Right cardiac atrium (tissue), 5 donors: ENCODE measurements at regions not wholly inside any gene's neighbourhood (a gene's known extent, or its start where the extent isn't known, plus 50 kb on each side); places are given as distances from the start of the nearest gene placed in this dataset.

Experiments
- ATAC-seq, 2 donors: fragments of 200-7000 bp; cut with Tn5 transposase; one replicate each; pipeline versions ENCODE4 v1.8.0 to v1.9.1; 2020; ENCODE audit warnings: moderate library complexity in 2 of 2, mild to moderate bottlenecking in 1 of 2
- DNase-seq, 3 donors: peaks; one replicate each; pipeline ENCODE4 v3.0.0-alpha.2; 2020
- H3K27ac ChIP-seq: one replicate; pipeline ENCODE4 v1.5.1; 2013; ENCODE audit warnings: mild to moderate bottlenecking, low read length, control low read depth, moderate library complexity
- H3K27me3 ChIP-seq: one replicate; pipeline ENCODE4 v1.6.1; 2013; ENCODE audit not compliant: control insufficient read depth, insufficient read depth
- H3K4me1 ChIP-seq: one replicate; pipeline ENCODE4 v1.6.1; 2013; ENCODE audit warnings: low read length; ENCODE audit not compliant: control insufficient read depth, insufficient read depth
- H3K4me3 ChIP-seq: one replicate; pipeline ENCODE4 v1.5.1; 2013; ENCODE audit warnings: low read length, control low read depth
- H3K9me3 ChIP-seq: one replicate; pipeline ENCODE4 v1.6.1; 2013; ENCODE audit warnings: low read length; ENCODE audit not compliant: control insufficient read depth
- WGBS: extraction: QIAGEN DNeasy Blood & Tissue Kit; methylation state at CpG from one replicate; pipeline ENCODE4 v1.1.7; 2013; 5-methylcytosine and 5-hydroxymethylcytosine counted together
- intact Hi-C, 4 donors: fragments of 100-400 bp; cut with DNase I; formaldehyde crosslinking; loops; one replicate each; pipeline versions ENCODE4 v1.11.0 to v1.14.0; 2022 to 2023
- donor health status: healthy with polysubstance abuse.
- donor health status: DM: no; HTN: yes; CAD: no.
- donor health status: DM: no; HTN: no; CAD: no.
- donor health status: DM: no; HTN: yes; CAD: no; lungs with severe emphysema.
- donor health status: DM: yes; HTN: yes; CAD: no.

DNA sequence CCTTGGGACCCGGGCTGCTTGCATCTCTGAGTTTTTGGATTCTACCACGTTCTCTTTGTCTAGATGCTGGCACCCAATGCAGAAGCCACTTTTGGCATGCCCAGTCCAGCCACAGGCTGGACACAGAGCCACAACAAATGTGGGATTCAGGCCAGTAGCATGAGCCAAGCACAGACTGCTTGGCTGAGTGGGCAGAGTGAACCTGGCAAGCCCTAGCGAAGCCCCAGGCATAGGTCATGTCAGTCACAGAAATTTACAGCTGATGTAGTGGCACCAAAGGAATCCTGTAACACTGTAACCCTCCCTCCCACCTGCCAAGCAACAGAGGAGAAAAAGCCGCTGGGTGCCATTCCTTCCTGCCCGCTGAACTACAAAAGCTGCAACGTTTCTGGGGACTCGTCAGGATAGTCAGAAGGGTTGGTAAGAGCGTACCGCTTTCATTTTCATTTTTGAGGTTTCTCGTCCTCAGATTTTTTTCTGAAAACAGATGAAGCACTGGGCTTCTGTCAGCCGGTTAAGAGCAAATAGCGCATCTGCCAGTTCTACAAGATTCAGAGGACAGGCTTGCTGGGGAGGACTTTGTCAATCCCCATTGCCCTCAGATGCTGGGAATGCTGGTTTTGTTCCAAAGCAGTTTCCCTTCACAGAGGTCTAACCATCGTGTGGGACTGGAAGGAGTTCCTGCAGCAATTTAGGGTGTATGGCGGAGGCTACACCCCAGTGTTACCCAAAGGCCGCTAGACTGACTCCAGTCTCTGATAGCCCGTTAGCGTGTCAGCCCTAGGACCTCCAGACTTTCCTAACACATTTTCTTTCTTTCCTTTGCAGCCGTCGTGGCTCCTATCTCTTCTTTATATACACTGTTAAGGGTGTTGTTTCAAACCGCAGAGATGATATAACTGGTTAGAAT, 399.0 kb downstream of the HTR1A start:
- no peak overlapping the region for H3K27ac ChIP-seq
- ATAC-seq = no peak
- no peak for DNase-seq
- H3K9me3 ChIP-seq = peaks cover 5% of the 10 kb centered on the region
- H3K4me1 ChIP-seq = no peaks in the 10 kb centered on the region
- 86% methylated on average over 20 of the region's 20 CpGs for WGBS
- no peaks in the 10 kb centered on the region for H3K27me3 ChIP-seq
- intact Hi-C loops = no loop called here
- no peak overlapping the region for H3K4me3 ChIP-seq

DNA sequence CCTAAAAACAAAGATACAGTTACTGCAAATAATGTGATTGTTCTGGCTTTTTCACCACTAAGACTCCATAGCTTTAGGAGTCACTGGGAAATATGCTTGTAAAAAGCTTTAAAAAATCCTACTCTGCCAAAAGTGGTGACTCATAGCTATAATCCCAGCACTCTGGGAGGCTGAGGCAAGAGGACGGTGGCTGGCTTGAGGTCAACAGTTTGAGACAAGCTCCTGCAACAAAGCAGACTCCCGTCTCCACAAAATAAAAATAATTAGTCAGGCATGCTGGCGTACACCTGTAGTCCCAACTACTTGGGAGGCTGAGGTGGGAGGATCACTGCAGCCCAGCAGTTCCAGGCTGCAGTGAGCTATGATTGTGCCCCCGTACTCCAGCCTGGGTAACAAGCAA, 406.4 kb downstream of the HTR1A start:
- ATAC-seq (no peak), DNase-seq (no peak)
- no peak overlapping the region for H3K27ac ChIP-seq
- no peaks in the 10 kb centered on the region for H3K9me3 ChIP-seq
- intact Hi-C loops = no loop called here
- H3K4me3 ChIP-seq = no peak overlapping the region
- WGBS = 57% methylated on average over 4 of the region's 4 CpGs
- no peaks in the 10 kb centered on the region for H3K4me1 ChIP-seq
- no peaks in the 10 kb centered on the region for H3K27me3 ChIP-seq

DNA sequence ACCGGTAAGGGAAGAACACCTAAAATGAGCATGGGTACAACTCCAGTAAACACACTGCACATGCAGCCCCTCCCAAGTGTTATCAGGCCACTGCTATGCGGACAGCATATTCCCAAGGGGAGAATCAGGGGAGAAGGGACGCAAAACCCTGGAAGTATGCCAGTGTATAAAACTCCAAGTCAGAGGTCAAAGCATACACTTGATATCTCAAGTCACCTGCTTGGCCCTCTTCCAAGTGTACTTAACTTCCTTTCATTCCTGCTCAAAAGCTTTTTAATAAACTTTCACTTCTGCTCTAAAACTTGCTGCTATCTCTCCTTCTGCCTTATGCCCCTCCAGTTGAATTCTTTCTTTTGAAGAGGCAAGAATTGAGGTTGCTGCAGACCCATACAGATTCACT, 408.1 kb downstream of the HTR1A start:
- no peaks in the 10 kb centered on the region for H3K4me1 ChIP-seq
- no peak overlapping the region for H3K27ac ChIP-seq
- ATAC-seq = no peak
- H3K27me3 ChIP-seq = no peaks in the 10 kb centered on the region
- no peak overlapping the region for H3K4me3 ChIP-seq
- no peaks in the 10 kb centered on the region for H3K9me3 ChIP-seq
- intact Hi-C loops = no loop called here
- DNase-seq = no peak
- WGBS = 18% methylated on average over 3 of the region's 3 CpGs

DNA sequence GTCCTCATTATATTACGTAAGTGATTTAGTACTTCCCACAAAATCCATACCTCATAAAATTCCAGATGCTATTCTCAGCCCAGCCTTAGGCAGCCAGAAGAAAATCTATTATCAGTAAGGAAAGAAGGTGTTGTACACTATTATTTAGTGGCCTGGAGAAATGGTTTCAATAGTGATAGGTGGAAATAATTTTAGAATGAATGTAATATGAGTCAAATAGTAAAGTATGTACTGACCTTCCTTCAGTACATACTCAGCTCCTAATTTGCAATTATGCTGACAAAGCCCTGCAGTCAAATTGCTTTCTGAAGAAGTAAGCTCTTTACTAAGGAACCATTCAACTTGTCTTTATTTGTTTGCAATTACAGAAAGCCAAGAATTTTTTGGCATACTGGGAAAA, 409.2 kb downstream of the HTR1A start:
- no peaks in the 10 kb centered on the region for H3K9me3 ChIP-seq
- WGBS = 86% methylated on average over 1 of the region's 1 CpG
- H3K4me3 ChIP-seq = no peak overlapping the region
- ATAC-seq (no peak), DNase-seq (no peak)
- no peak overlapping the region for H3K27ac ChIP-seq
- no peaks in the 10 kb centered on the region for H3K4me1 ChIP-seq
- no peaks in the 10 kb centered on the region for H3K27me3 ChIP-seq
- intact Hi-C loops = no loop called here

DNA sequence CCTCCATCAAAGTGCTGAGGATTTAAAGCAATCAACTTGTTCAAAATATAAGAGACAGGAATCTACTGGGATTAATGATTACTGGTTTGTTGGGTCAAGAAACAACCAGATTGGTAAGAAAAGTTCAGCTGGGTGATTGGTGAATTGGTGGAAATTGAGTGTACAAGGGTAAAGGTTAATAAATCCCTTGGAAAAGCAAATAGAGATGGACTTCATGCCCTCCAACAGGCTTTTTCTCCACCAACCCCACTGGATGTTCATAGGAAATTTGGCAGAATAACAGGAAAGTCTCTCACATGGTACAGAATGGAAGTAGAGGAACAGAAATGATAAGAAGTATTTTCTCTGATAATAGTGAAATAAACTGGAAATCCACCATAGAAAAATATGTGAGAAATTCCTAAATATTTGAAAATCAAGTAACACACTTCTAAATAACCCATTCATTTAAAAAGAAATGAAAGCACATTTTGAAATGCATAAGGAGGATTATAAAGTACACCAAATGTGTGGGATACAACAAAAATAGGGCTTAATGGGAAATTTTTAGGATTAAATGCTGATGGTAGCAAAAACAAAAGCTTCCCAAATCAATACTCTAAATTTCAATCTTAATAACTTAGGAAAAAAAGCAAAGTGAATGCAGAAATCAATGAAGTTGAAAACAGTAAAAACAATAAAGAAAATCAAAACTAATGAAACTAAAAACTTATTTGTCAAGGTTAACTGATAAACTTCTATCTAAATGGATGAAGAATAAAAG, 426.2 kb downstream of the HTR1A start:
- DNase-seq (no peak), ATAC-seq (no peak)
- Histone ChIP-seq H3K9me3 (no peaks in the 10 kb centered on the region), H3K27ac (no peak overlapping the region), H3K4me3 (no peak overlapping the region), H3K4me1 (no peaks in the 10 kb centered on the region), H3K27me3 (no peaks in the 10 kb centered on the region)
- intact Hi-C loops = no loop called here

DNA sequence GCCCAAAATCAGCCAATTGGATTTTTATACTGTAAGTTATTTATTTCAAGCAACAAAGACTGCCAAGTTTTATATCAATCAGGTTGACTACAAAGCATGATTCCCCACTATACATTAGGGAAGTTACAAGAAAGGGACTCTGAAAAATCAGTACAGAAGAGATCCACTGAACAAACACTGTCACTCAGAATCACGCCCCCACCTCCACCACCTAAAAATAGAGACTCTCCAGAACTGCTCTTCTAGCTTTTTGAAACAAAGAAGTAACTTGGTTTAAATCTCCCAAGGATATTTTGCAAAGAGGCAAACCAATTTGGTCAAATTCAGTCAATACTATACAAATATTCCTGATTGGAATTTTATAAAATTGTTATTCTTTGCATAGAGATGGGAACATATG, 438.0 kb downstream of the HTR1A start:
- 44% methylated on average over 1 of the region's 1 CpG for WGBS
- H3K27ac ChIP-seq = no peak overlapping the region
- DNase-seq (no peak), ATAC-seq (no peak)
- intact Hi-C loops = no loop called here
- no peaks in the 10 kb centered on the region for H3K27me3 ChIP-seq
- H3K4me3 ChIP-seq = no peak overlapping the region
- H3K4me1 ChIP-seq = no peaks in the 10 kb centered on the region
- H3K9me3 ChIP-seq = no peaks in the 10 kb centered on the region

DNA sequence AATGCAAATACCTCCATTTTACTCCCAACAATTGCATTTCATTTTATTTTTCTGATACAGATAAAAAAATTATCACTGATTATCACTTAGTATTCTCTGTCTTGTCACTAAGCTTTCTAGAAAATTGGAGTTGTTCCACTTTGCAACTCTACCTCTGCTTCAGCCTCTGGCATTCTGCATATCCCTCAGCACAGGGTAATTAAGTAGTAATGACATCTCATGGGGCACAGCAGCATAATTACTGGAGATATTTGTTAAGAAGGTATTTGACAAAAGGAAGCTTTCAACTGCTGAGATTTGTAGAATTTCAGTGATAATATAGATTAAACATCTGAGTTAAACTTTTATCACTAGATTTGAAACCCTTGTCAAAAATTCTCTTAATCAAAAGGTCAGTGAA, 446.2 kb downstream of the HTR1A start:
- Histone ChIP-seq H3K4me3 (no peak overlapping the region), H3K9me3 (no peaks in the 10 kb centered on the region), H3K27ac (no peak overlapping the region), H3K27me3 (no peaks in the 10 kb centered on the region), H3K4me1 (no peaks in the 10 kb centered on the region)
- no peak for ATAC-seq
- no peak for DNase-seq
- intact Hi-C loops = no loop called here

DNA sequence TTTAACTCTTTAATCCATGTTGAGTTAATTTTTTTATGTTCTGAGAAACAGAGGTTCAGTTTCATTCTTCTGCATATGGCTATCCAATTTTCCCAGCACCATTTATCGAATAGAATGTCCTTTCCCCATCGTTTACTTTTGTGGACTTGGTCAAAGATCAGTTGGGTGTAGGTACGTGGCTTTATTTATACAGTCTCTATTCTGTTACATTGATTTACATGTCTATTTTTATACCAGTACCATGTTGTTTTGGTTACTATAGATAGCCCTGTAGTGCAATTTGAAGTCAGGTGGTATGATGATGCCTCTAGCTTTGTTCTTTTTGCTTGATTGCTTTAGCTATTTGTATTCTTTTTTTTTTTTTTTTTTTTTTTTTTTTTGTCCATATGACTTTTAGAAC, 462.0 kb downstream of the HTR1A start:
- ATAC-seq (no peak), DNase-seq (no peak)
- Histone ChIP-seq H3K4me1 (no peaks in the 10 kb centered on the region), H3K9me3 (no peaks in the 10 kb centered on the region), H3K4me3 (no peak overlapping the region), H3K27me3 (no peaks in the 10 kb centered on the region), H3K27ac (no peak overlapping the region)
- 72% methylated on average over 3 of the region's 3 CpGs for WGBS
- intact Hi-C loops = no loop called here

DNA sequence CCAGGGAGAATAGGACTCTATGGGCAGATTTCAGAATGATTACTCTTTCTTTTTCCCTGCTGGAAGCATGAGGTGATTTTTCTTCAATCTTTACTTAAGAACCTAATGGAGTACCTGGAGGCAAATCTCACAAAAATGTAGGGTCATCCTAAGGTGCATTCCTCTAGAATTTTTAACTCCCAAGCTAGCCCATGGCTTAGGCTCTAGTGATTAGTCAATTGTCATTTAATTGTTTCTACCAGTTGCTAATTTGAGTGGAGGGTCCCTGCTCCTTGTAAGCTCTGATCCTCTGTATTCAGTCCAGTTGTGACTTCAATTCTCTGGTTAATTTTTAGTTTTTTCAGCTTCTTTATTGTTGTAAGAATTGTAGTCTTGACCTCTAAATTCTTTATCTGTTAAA, 467.0 kb downstream of the HTR1A start:
- Histone ChIP-seq H3K27me3 (no peaks in the 10 kb centered on the region), H3K27ac (no peak overlapping the region), H3K9me3 (no peaks in the 10 kb centered on the region), H3K4me1 (no peaks in the 10 kb centered on the region), H3K4me3 (no peak overlapping the region)
- no peak for ATAC-seq
- no peak for DNase-seq
- intact Hi-C loops = no loop called here

DNA sequence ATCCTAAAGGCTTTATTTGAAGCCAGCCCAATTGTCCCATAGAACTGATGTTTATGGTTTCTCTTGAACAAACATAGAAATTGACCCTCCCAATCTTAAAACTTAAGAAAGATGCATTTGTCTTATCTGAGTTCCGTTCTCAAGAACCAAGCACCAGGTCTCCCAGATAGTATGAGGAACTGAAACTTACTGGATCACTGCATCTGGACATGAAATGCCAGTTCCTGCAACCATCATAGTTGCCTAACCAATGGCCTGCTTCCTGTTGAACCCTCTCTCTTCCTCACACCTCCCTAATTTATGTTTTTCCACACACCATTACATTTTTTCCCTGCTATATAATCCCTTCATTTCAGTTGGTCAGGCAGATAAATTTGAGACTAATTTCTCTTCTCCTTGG, 478.9 kb downstream of the HTR1A start:
- ATAC-seq = no peak
- no peaks in the 10 kb centered on the region for H3K9me3 ChIP-seq
- no peaks in the 10 kb centered on the region for H3K4me1 ChIP-seq
- H3K27ac ChIP-seq = no peak overlapping the region
- no peak overlapping the region for H3K4me3 ChIP-seq
- DNase-seq = no peak
- no peaks in the 10 kb centered on the region for H3K27me3 ChIP-seq
- 75% methylated on average over 1 of the region's 1 CpG for WGBS
- intact Hi-C loops = no loop called here

DNA sequence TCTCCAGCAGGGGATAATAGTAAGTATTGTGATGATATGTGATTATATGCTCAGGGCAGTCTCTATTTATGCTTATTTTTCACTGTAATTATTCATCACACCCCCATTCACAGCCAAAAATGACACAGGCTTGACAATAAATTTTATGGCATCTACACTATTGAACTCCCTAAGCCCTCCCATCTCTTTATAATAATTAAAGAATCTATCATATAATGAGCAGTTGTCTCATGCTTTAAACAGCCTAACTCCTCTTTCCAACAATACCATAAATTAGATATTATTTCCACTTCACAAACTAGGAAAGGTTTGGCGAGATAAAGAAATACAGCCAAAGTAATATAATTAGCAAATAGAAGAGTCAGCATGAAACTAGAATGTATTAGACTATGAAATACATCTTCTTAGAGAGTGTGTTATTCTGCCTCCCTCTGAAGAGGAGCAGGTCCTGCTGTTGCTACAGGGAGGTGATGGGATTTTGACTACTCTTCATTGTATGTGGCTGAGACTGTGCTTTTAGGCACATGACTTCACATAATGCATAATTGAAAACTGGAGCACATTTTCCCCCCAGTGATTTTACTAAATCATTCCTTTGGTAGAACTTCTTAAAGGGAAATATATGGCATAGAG, 488.8 kb downstream of the HTR1A start:
- Histone ChIP-seq H3K9me3 (no peaks in the 10 kb centered on the region), H3K4me3 (no peak overlapping the region)
- intact Hi-C loops = no loop called here

More for the DNA sequence above, 488.8 kb downstream of the HTR1A start:
- H3K4me1 ChIP-seq = no peaks in the 10 kb centered on the region
- DNase-seq = no peak
- no peak overlapping the region for H3K27ac ChIP-seq
- no peaks in the 10 kb centered on the region for H3K27me3 ChIP-seq
- 58% methylated on average over 1 of the region's 1 CpG for WGBS
- ATAC-seq = no peak
